Gastroesophageal sphincter (tissue), 4 donors: ENCODE measurements at regions not wholly inside any gene's neighbourhood (a gene's known extent, or its start where the extent isn't known, plus 50 kb on each side); places are given as distances from the start of the nearest gene placed in this dataset.
"Not testable (repeated sequence)": the region's sequence is repeated elsewhere in the genome, so short reads cannot be mapped to it uniquely, and the experiment has no call there.

Experiments
- ATAC-seq: fragments of 150-250 bp; one replicate; pipeline ENCODE4 v1.9.1; 2016; ENCODE audit warnings: mild to moderate bottlenecking, moderate library complexity
- H3K27ac ChIP-seq, 4 donors: fragments of 200-600 bp; sonication (generic) in 3 of 4; 1 replicate in 3 of 4; 2 replicates in 1 of 4; pipeline ENCODE4 v1.5.1; 2016 to 2019
- H3K27me3 ChIP-seq: fragments of 200-600 bp; sonication (generic); one replicate; pipeline ENCODE4 v1.5.1; 2019
- H3K36me3 ChIP-seq, 2 donors: fragments of 200-600 bp; sonication (generic); one replicate each; pipeline ENCODE4 v1.5.1; 2019; ENCODE audit warnings: control low read depth in 1 of 2
- H3K4me1 ChIP-seq, 3 donors: fragments of 200-600 bp; sonication (generic); 1 replicate in 2 of 3; 2 replicates in 1 of 3; pipeline ENCODE4 v1.5.1; 2016 to 2019; ENCODE audit warnings: control low read depth in 2 of 3
- H3K4me3 ChIP-seq, 2 donors: fragments of 200-600 bp; sonication (generic); one replicate each; pipeline ENCODE4 v1.5.1; 2019; ENCODE audit warnings: mild to moderate bottlenecking in 1 of 2, moderate library complexity in 1 of 2
- H3K9me3 ChIP-seq, 3 donors: fragments of 200-600 bp; sonication (generic); one replicate each; pipeline ENCODE4 v1.5.1; 2017 to 2019; ENCODE audit warnings: control low read depth in 2 of 3
- WGBS, 2 donors: methylation state at CpG; one replicate each; pipeline ENCODE4 v1.1.5; 2018; ENCODE audit warnings: low coverage in 1 of 2; 5-methylcytosine and 5-hydroxymethylcytosine counted together

GRCh38 chr11:3538220-3538619 lies 103.6 kb downstream of the ART5 start:
- H3K4me1 ChIP-seq, H3K27me3 ChIP-seq, H3K27ac ChIP-seq, ATAC-seq, H3K4me3 ChIP-seq, H3K36me3 ChIP-seq: not testable (repeated sequence)
- H3K9me3 ChIP-seq: peaks cover 0 to 25% (median 0%) of the 10 kb centered on the region in 3 donors
- no CpG with 5 or more reads among the region's 1 CpG for WGBS, 2 donors

- not testable (repeated sequence) for H3K27ac ChIP-seq, H3K27me3 ChIP-seq, H3K4me3 ChIP-seq, ATAC-seq, H3K4me1 ChIP-seq, H3K36me3 ChIP-seq
- WGBS, 2 donors: 20 to 40% methylated on average over 1 to 2 of the region's 4 CpGs
- H3K9me3 ChIP-seq: peaks cover 0 to 25% (median 0%) of the 10 kb centered on the region in 3 donors
These were observed 104.5 kb downstream of the ART5 start for GRCh38 chr11:3537254-3537653.

- no CpG with 5 or more reads among the region's 1 CpG for WGBS, 2 donors
- not testable (repeated sequence) for H3K27me3 ChIP-seq, ATAC-seq
These were observed 108.8 kb downstream of the ART5 start for GRCh38 chr11:3532958-3533357.

GRCh38 chr11:3531280-3531679 lies 110.5 kb downstream of the ART5 start:
- not testable (repeated sequence) for H3K27me3 ChIP-seq, ATAC-seq, H3K4me1 ChIP-seq, H3K36me3 ChIP-seq, H3K27ac ChIP-seq, H3K4me3 ChIP-seq, H3K9me3 ChIP-seq
- WGBS, 2 donors: 67 to 91% methylated on average over 1 to 5 of the region's 5 CpGs

More at GRCh38 chr11:3532958-3533357, 108.8 kb downstream of the ART5 start:
- H3K27ac ChIP-seq, H3K4me3 ChIP-seq, H3K4me1 ChIP-seq, H3K36me3 ChIP-seq: not testable (repeated sequence)
- peaks cover 0 to 14% (median 0%) of the 10 kb centered on the region in 3 donors for H3K9me3 ChIP-seq

GRCh38 chr11:3523567-3523966 lies 118.2 kb downstream of the ART5 start:
- H3K27me3 ChIP-seq, H3K4me1 ChIP-seq, H3K4me3 ChIP-seq, ATAC-seq, H3K36me3 ChIP-seq, H3K9me3 ChIP-seq, H3K27ac ChIP-seq: not testable (repeated sequence)

GRCh38 chr11:3520905-3521304 lies 120.9 kb downstream of the ART5 start:
- not testable (repeated sequence) for ATAC-seq, H3K4me3 ChIP-seq, H3K4me1 ChIP-seq, H3K9me3 ChIP-seq, H3K36me3 ChIP-seq, H3K27me3 ChIP-seq, H3K27ac ChIP-seq

GRCh38 chr11:3519841-3520240 lies 122.0 kb downstream of the ART5 start:
- not testable (repeated sequence) for ATAC-seq, H3K36me3 ChIP-seq, H3K27ac ChIP-seq, H3K9me3 ChIP-seq, H3K4me3 ChIP-seq, H3K4me1 ChIP-seq, H3K27me3 ChIP-seq
- 74 to 81% methylated on average over 3 to 4 of the region's 5 CpGs for WGBS, 2 donors

- not testable (repeated sequence) for H3K9me3 ChIP-seq
These were observed 124.7 kb downstream of the ART5 start for GRCh38 chr11:3516934-3517567.

GRCh38 chr11:3516345-3516933 lies 125.4 kb downstream of the ART5 start:
- H3K36me3 ChIP-seq, H3K27ac ChIP-seq, H3K9me3 ChIP-seq, H3K4me3 ChIP-seq, ATAC-seq, H3K27me3 ChIP-seq, H3K4me1 ChIP-seq: not testable (repeated sequence)
- WGBS, 2 donors: 35 to 82% methylated on average over 5 to 6 of the region's 6 CpGs

More at GRCh38 chr11:3516934-3517567, 124.7 kb downstream of the ART5 start:
- 64 to 96% methylated on average over 4 of the region's 4 CpGs for WGBS, 2 donors
- H3K4me1 ChIP-seq, H3K27me3 ChIP-seq, H3K4me3 ChIP-seq, H3K36me3 ChIP-seq, ATAC-seq, H3K27ac ChIP-seq: not testable (repeated sequence)

GRCh38 chr11:3514635-3515424 lies 127.0 kb downstream of the ART5 start:
- not testable (repeated sequence) for H3K9me3 ChIP-seq, H3K4me3 ChIP-seq, H3K4me1 ChIP-seq, H3K36me3 ChIP-seq, H3K27ac ChIP-seq, ATAC-seq, H3K27me3 ChIP-seq
- WGBS, 2 donors: 31 to 43% methylated on average over 8 to 15 of the region's 15 CpGs

GRCh38 chr11:3513311-3513710 lies 128.5 kb downstream of the ART5 start:
- WGBS, 2 donors: 81 to 100% methylated on average over 1 to 10 of the region's 12 CpGs
- H3K27me3 ChIP-seq: peaks cover 12% of the 10 kb centered on the region
- not testable (repeated sequence) for H3K36me3 ChIP-seq, ATAC-seq, H3K9me3 ChIP-seq, H3K4me3 ChIP-seq, H3K27ac ChIP-seq, H3K4me1 ChIP-seq

- not testable (repeated sequence) for H3K27ac ChIP-seq, ATAC-seq, H3K36me3 ChIP-seq
These were observed 129.0 kb downstream of the ART5 start for GRCh38 chr11:3512751-3513150.

GRCh38 chr11:3512133-3512703 lies 129.6 kb downstream of the ART5 start:
- peaks cover 18% of the 10 kb centered on the region for H3K27me3 ChIP-seq
- not testable (repeated sequence) for ATAC-seq, H3K36me3 ChIP-seq, H3K9me3 ChIP-seq, H3K4me3 ChIP-seq, H3K4me1 ChIP-seq, H3K27ac ChIP-seq
- 14 to 19% methylated on average over 9 of the region's 12 CpGs for WGBS, 2 donors

More at GRCh38 chr11:3512751-3513150, 129.0 kb downstream of the ART5 start:
- 32 to 48% methylated on average over 4 to 6 of the region's 6 CpGs for WGBS, 2 donors
- H3K27me3 ChIP-seq: peaks cover 13% of the 10 kb centered on the region
- not testable (repeated sequence) for H3K9me3 ChIP-seq, H3K4me3 ChIP-seq, H3K4me1 ChIP-seq
